ENCODE measurements at regions not wholly inside any gene's neighbourhood (a gene's known extent, or its start where the extent isn't known, plus 50 kb on each side); places are given as distances from the start of the nearest gene placed in this dataset.
"Not testable (repeated sequence)": the region's sequence is repeated elsewhere in the genome, so short reads cannot be mapped to it uniquely, and the experiment has no call there.

GRCh38 chrX:3411626-3412025 lies 65.2 kb upstream of the MXRA5 start:
- H2AK5ac ChIP-seq (ENCODE audit: low read depth, low read length); H3K27ac ChIP-seq (replicated peaks; ENCODE audit: low read length): not testable (repeated sequence)

GRCh38 chrX:3409936-3410335 lies 63.5 kb upstream of the MXRA5 start:
- H3K27me3 ChIP-seq (ENCODE audit: control insufficient read depth in 3 of 3, insufficient read depth in 3 of 3, low read depth in 1 of 3, low read length in 3 of 3); H2BK5ac ChIP-seq (ENCODE audit: low read length); H3K4me1 ChIP-seq (ENCODE audit: control insufficient read depth in 2 of 2, insufficient read depth in 1 of 2, low read depth in 1 of 2, low read length in 2 of 2); H3K23ac ChIP-seq (ENCODE audit: low read depth, low read length, poor library complexity); H2AFZ ChIP-seq (ENCODE audit: low read length); H3K4me2 ChIP-seq (ENCODE audit: insufficient read depth, low read length, poor library complexity, severe bottlenecking); H4K8ac ChIP-seq (ENCODE audit: low read depth, low read length); H3K79me1 ChIP-seq (ENCODE audit: low read depth, low read length); H2AK5ac ChIP-seq (ENCODE audit: low read depth, low read length); H3K4me3 ChIP-seq (ENCODE audit: low read length in 2 of 2); H3K9ac ChIP-seq (ENCODE audit: low read depth, low read length, poor library complexity); H2BK12ac ChIP-seq (ENCODE audit: low read length); H4K91ac ChIP-seq (ENCODE audit: low read depth, low read length, poor library complexity); H3K36me3 ChIP-seq (replicated peaks in 1 of 2; ENCODE audit: control insufficient read depth in 2 of 2, insufficient read depth in 2 of 2, low read length in 2 of 2); DNase-seq (ENCODE audit: low spot score); H3K9me3 ChIP-seq (replicated peaks in 1 of 2; ENCODE audit: control insufficient read depth in 2 of 2, insufficient read depth in 1 of 2, low read depth in 1 of 2, low read length in 2 of 2); H3K4ac ChIP-seq (ENCODE audit: low read length); H3K18ac ChIP-seq (ENCODE audit: low read length); H2BK15ac ChIP-seq (ENCODE audit: low read length); H3K27ac ChIP-seq (replicated peaks; ENCODE audit: low read length); H3K14ac ChIP-seq (ENCODE audit: low read length); H2BK120ac ChIP-seq (ENCODE audit: low read depth, low read length): not testable (repeated sequence)
- WGBS, 2 donors (ENCODE audit: extremely low coverage in 2 of 2, insufficient read length in 2 of 2, insufficient replicate concordance in 1 of 2): no CpG with 5 or more reads among the region's 4 CpGs

More at GRCh38 chrX:3411626-3412025, 65.2 kb upstream of the MXRA5 start:
- H4K91ac ChIP-seq (ENCODE audit: low read depth, low read length, poor library complexity); H3K79me1 ChIP-seq (ENCODE audit: low read depth, low read length); H2BK15ac ChIP-seq (ENCODE audit: low read length); H2BK5ac ChIP-seq (ENCODE audit: low read length); DNase-seq (ENCODE audit: low spot score); H2AFZ ChIP-seq (ENCODE audit: low read length); H2BK120ac ChIP-seq (ENCODE audit: low read depth, low read length); H3K4ac ChIP-seq (ENCODE audit: low read length); H3K18ac ChIP-seq (ENCODE audit: low read length); H3K4me1 ChIP-seq (ENCODE audit: control insufficient read depth in 2 of 2, insufficient read depth in 1 of 2, low read depth in 1 of 2, low read length in 2 of 2); H3K23ac ChIP-seq (ENCODE audit: low read depth, low read length, poor library complexity); H3K27me3 ChIP-seq (ENCODE audit: control insufficient read depth in 3 of 3, insufficient read depth in 3 of 3, low read depth in 1 of 3, low read length in 3 of 3); H3K4me3 ChIP-seq (ENCODE audit: low read length in 2 of 2); H3K9ac ChIP-seq (ENCODE audit: low read depth, low read length, poor library complexity); H3K36me3 ChIP-seq (replicated peaks in 1 of 2; ENCODE audit: control insufficient read depth in 2 of 2, insufficient read depth in 2 of 2, low read length in 2 of 2); H3K14ac ChIP-seq (ENCODE audit: low read length); H3K9me3 ChIP-seq (replicated peaks in 1 of 2; ENCODE audit: control insufficient read depth in 2 of 2, insufficient read depth in 1 of 2, low read depth in 1 of 2, low read length in 2 of 2); H3K4me2 ChIP-seq (ENCODE audit: insufficient read depth, low read length, poor library complexity, severe bottlenecking); H4K8ac ChIP-seq (ENCODE audit: low read depth, low read length); H2BK12ac ChIP-seq (ENCODE audit: low read length): not testable (repeated sequence)
- no CpG with 5 or more reads among the region's 2 CpGs for WGBS, 2 donors (ENCODE audit: extremely low coverage in 2 of 2, insufficient read length in 2 of 2, insufficient replicate concordance in 1 of 2)

GRCh38 chrX:3407781-3408180 lies 61.3 kb upstream of the MXRA5 start:
- Histone ChIP-seq H4K91ac (ENCODE audit: low read depth, low read length, poor library complexity) (no peak overlapping the region), H2BK5ac (ENCODE audit: low read length) (no peak overlapping the region), H3K18ac (ENCODE audit: low read length) (no peak overlapping the region), H3K23ac (ENCODE audit: low read depth, low read length, poor library complexity) (no peak overlapping the region), H3K14ac (ENCODE audit: low read length) (no peak overlapping the region), H3K9ac (ENCODE audit: low read depth, low read length, poor library complexity) (no peak overlapping the region), H2BK12ac (ENCODE audit: low read length) (no peak overlapping the region), H3K36me3 (replicated peaks in 1 of 2; ENCODE audit: control insufficient read depth in 2 of 2, insufficient read depth in 2 of 2, low read length in 2 of 2) (no peaks in the 10 kb centered on the region), H3K27me3 (ENCODE audit: control insufficient read depth in 3 of 3, insufficient read depth in 3 of 3, low read depth in 1 of 3, low read length in 3 of 3) (no peaks in the 10 kb centered on the region), H3K4me3 (ENCODE audit: low read length in 2 of 2) (no peak overlapping the region), H3K79me1 (ENCODE audit: low read depth, low read length) (no peaks in the 10 kb centered on the region), H2BK15ac (ENCODE audit: low read length) (no peak overlapping the region), H3K4me1 (ENCODE audit: control insufficient read depth in 2 of 2, insufficient read depth in 1 of 2, low read depth in 1 of 2, low read length in 2 of 2) (no peaks in the 10 kb centered on the region), H3K9me3 (replicated peaks in 1 of 2; ENCODE audit: control insufficient read depth in 2 of 2, insufficient read depth in 1 of 2, low read depth in 1 of 2, low read length in 2 of 2) (no peaks in the 10 kb centered on the region), H3K4ac (ENCODE audit: low read length) (no peak overlapping the region), H2AFZ (ENCODE audit: low read length) (no peak overlapping the region), H4K8ac (ENCODE audit: low read depth, low read length) (no peak overlapping the region), H3K4me2 (ENCODE audit: insufficient read depth, low read length, poor library complexity, severe bottlenecking) (no peak overlapping the region), H3K27ac (replicated peaks; ENCODE audit: low read length) (no peak overlapping the region), H2AK5ac (ENCODE audit: low read depth, low read length) (no peak overlapping the region), H2BK120ac (ENCODE audit: low read depth, low read length) (no peak overlapping the region)
- no CpG with 5 or more reads among the region's 3 CpGs for WGBS, 2 donors (ENCODE audit: extremely low coverage in 2 of 2, insufficient read length in 2 of 2, insufficient replicate concordance in 1 of 2)
- no peak for DNase-seq (ENCODE audit: low spot score)

- Histone ChIP-seq H3K4ac (ENCODE audit: low read length) (no peak overlapping the region), H3K18ac (ENCODE audit: low read length) (no peak overlapping the region), H3K27me3 (ENCODE audit: control insufficient read depth in 3 of 3, insufficient read depth in 3 of 3, low read depth in 1 of 3, low read length in 3 of 3) (no peaks in the 10 kb centered on the region), H2BK5ac (ENCODE audit: low read length) (no peak overlapping the region), H3K36me3 (replicated peaks in 1 of 2; ENCODE audit: control insufficient read depth in 2 of 2, insufficient read depth in 2 of 2, low read length in 2 of 2) (no peaks in the 10 kb centered on the region), H3K27ac (replicated peaks; ENCODE audit: low read length) (no peak overlapping the region), H3K9me3 (replicated peaks in 1 of 2; ENCODE audit: control insufficient read depth in 2 of 2, insufficient read depth in 1 of 2, low read depth in 1 of 2, low read length in 2 of 2) (no peaks in the 10 kb centered on the region), H2AFZ (ENCODE audit: low read length) (no peak overlapping the region), H2BK12ac (ENCODE audit: low read length) (no peak overlapping the region), H3K14ac (ENCODE audit: low read length) (no peak overlapping the region), H3K4me3 (ENCODE audit: low read length in 2 of 2) (no peak overlapping the region), H3K4me2 (ENCODE audit: insufficient read depth, low read length, poor library complexity, severe bottlenecking) (no peak overlapping the region), H2BK120ac (ENCODE audit: low read depth, low read length) (no peak overlapping the region), H3K79me1 (ENCODE audit: low read depth, low read length) (no peaks in the 10 kb centered on the region), H2BK15ac (ENCODE audit: low read length) (no peak overlapping the region), H4K8ac (ENCODE audit: low read depth, low read length) (no peak overlapping the region), H4K91ac (ENCODE audit: low read depth, low read length, poor library complexity) (no peak overlapping the region), H3K23ac (ENCODE audit: low read depth, low read length, poor library complexity) (no peak overlapping the region), H3K9ac (ENCODE audit: low read depth, low read length, poor library complexity) (no peak overlapping the region), H2AK5ac (ENCODE audit: low read depth, low read length) (no peak overlapping the region), H3K4me1 (ENCODE audit: control insufficient read depth in 2 of 2, insufficient read depth in 1 of 2, low read depth in 1 of 2, low read length in 2 of 2) (no peaks in the 10 kb centered on the region)
- WGBS, 2 donors (ENCODE audit: extremely low coverage in 2 of 2, insufficient read length in 2 of 2, insufficient replicate concordance in 1 of 2): no CpG with 5 or more reads among the region's 3 CpGs
- DNase-seq (ENCODE audit: low spot score): no peak
Measured at GRCh38 chrX:3407121-3407520, 60.7 kb upstream of the MXRA5 start.
